T-cell (primary cell): ENCODE measurements at regions not wholly inside any gene's neighbourhood (a gene's known extent, or its start where the extent isn't known, plus 50 kb on each side); places are given as distances from the start of the nearest gene placed in this dataset.
"Not testable (repeated sequence)": the region's sequence is repeated elsewhere in the genome, so short reads cannot be mapped to it uniquely, and the experiment has no call there.

ENCODE experiments used
- ATAC-seq, 4 experiments: fragments of 200-7000 bp in 3 of 4; fragments of 150-1000 bp in 1 of 4; cut with Tn5 transposase; replicated peaks in 1 of 4; 1 replicate in 3 of 4; 2 replicates in 1 of 4; pipeline ENCODE4 v1.10.0; 2021; ENCODE audit warnings: moderate library complexity in 3 of 4, mild to moderate bottlenecking in 2 of 4, moderate number of reproducible peaks in 1 of 4
- CTCF ChIA-PET, 2 donors: fragments of 300-600 bp; sonication (Branson Sonifier 250); formaldehyde crosslinking; loops; one replicate each; lab custom pipeline; 2022; ENCODE audit warnings: antibody characterized with exemption in 2 of 2; lab: Charles Lee
- POLR2A ChIA-PET, 2 donors: fragments of 300-600 bp; sonication (Branson Sonifier 250); formaldehyde crosslinking; loops; one replicate each; lab custom pipeline; 2022; ENCODE audit warnings: antibody characterized with exemption in 2 of 2; lab: Charles Lee
- DNase-seq, 35 experiments: peaks; one replicate each; pipeline versions ENCODE4 v3.0.0 to v3.0.0-alpha.2; 2013 to 2023
- H3K27ac ChIP-seq: one replicate; pipeline ENCODE4 v1.5.1; 2013; ENCODE audit warnings: low read length
- H3K27me3 ChIP-seq, 2 experiments: replicated peaks in 1 of 2; 1 replicate in 1 of 2; 2 replicates in 1 of 2; pipeline versions ENCODE4 v1.6.1 to v1.7.0; 2013; ENCODE audit warnings: low read length in 1 of 2, mixed read lengths in 1 of 2; ENCODE audit not compliant: control insufficient read depth in 2 of 2, insufficient read depth in 2 of 2; ENCODE audit errors: extremely low read depth in 1 of 2
- H3K36me3 ChIP-seq, 2 donors: 1 replicate in 1 of 2; 2 replicates in 1 of 2; pipeline versions ENCODE4 v1.6.1 to v1.7.0; 2013; ENCODE audit warnings: low read length in 1 of 2; ENCODE audit not compliant: control insufficient read depth in 2 of 2, insufficient read depth in 1 of 2; ENCODE audit errors: extremely low read depth in 1 of 2
- H3K4me1 ChIP-seq, 2 experiments: 1 replicate in 1 of 2; 2 replicates in 1 of 2; pipeline versions ENCODE4 v1.6.1 to v1.7.0; 2013; ENCODE audit warnings: low read length in 2 of 2, mixed read lengths in 1 of 2; ENCODE audit not compliant: insufficient read depth in 2 of 2, control insufficient read depth in 1 of 2; ENCODE audit errors: extremely low read depth in 1 of 2
- H3K4me3 ChIP-seq, 2 donors: 1 replicate in 1 of 2; 2 replicates in 1 of 2; pipeline versions ENCODE4 v1.5.1 to v1.7.0; 2013; ENCODE audit warnings: mild to moderate bottlenecking in 2 of 2, low read length in 1 of 2, moderate library complexity in 1 of 2; ENCODE audit not compliant: control insufficient read depth in 1 of 2; ENCODE audit errors: extremely low read depth in 1 of 2
- H3K9me3 ChIP-seq: 2 replicates; pipeline ENCODE4 v1.7.0; 2013
- H3K27ac Mint-ChIP-seq, 2 donors: one replicate each; pipeline ENCODE4 v1.8.0; 2020 to 2021; ENCODE audit warnings: mild to moderate bottlenecking in 2 of 2, mixed read lengths in 2 of 2
- H3K27me3 Mint-ChIP-seq, 2 donors: one replicate each; pipeline ENCODE4 v1.8.0; 2021 to 2022; ENCODE audit warnings: mixed read lengths in 2 of 2
- H3K36me3 Mint-ChIP-seq: one replicate; pipeline ENCODE4 v1.8.0; 2021; ENCODE audit warnings: mixed read lengths
- H3K4me1 Mint-ChIP-seq, 3 donors: one replicate each; pipeline ENCODE4 v1.8.0; 2020 to 2022; ENCODE audit warnings: mixed read lengths in 3 of 3, mild to moderate bottlenecking in 1 of 3
- H3K4me3 Mint-ChIP-seq, 3 donors: one replicate each; pipeline ENCODE4 v1.8.0; 2020 to 2022; ENCODE audit warnings: mild to moderate bottlenecking in 3 of 3, mixed read lengths in 3 of 3, moderate library complexity in 3 of 3
- H3K9me3 Mint-ChIP-seq, 3 donors: one replicate each; pipeline ENCODE4 v1.8.0; 2020 to 2022; ENCODE audit warnings: mixed read lengths in 3 of 3
- WGBS: methylation state at CpG from one replicate; pipeline ENCODE4 v1.1.5; 2013; ENCODE audit warnings: missing lambda C conversion rate; ENCODE audit not compliant: insufficient coverage; 5-methylcytosine and 5-hydroxymethylcytosine counted together

GRCh38 chr9:120304896-120305295, 275.1 kb downstream of the CDK5RAP2 start:
- H3K4me1 ChIP-seq, H3K36me3 Mint-ChIP-seq, ATAC-seq, H3K4me3 ChIP-seq, H3K4me3 Mint-ChIP-seq, H3K27me3 ChIP-seq, H3K27ac ChIP-seq, DNase-seq, CTCF ChIA-PET, H3K36me3 ChIP-seq, POLR2A ChIA-PET, H3K9me3 Mint-ChIP-seq, H3K27ac Mint-ChIP-seq, H3K9me3 ChIP-seq, H3K4me1 Mint-ChIP-seq: not testable (repeated sequence)
- peaks cover 15 to 26% of the 10 kb centered on the region in 2 donors for H3K27me3 Mint-ChIP-seq
- 88% methylated on average over 8 of the region's 28 CpGs for WGBS

- whole genome bisulfite sequencing: 83% methylated on average over 2 of the region's 4 CpGs
- Histone ChIP-seq H3K36me3 (no peaks in the 10 kb centered on the region), H3K4me1 (no peaks in the 10 kb centered on the region), H3K4me3 (no peak overlapping the region), H3K9me3 (no peaks in the 10 kb centered on the region), H3K27ac (no peak overlapping the region), H3K27me3 (peaks cover 0 to 8% of the 10 kb centered on the region in 2 experiments)
- Mint-ChIP-seq H3K36me3 (no peaks in the 10 kb centered on the region), H3K4me3 (no peak overlapping the region), H3K9me3 (no peaks in the 10 kb centered on the region), H3K4me1 (no peaks in the 10 kb centered on the region), H3K27me3 (peaks cover 15 to 28% of the 10 kb centered on the region in 2 donors), H3K27ac (no peak overlapping the region)
- POLR2A ChIA-PET: no interaction called here
- no peak for ATAC-seq
- DNase-seq: no peak
- CTCF ChIA-PET: no interaction called here
Observed at GRCh38 chr9:120303519-120303918, 276.4 kb downstream of the CDK5RAP2 start.

- no peaks in the 10 kb centered on the region for H3K4me1 ChIP-seq
- no peak for ATAC-seq
- H3K4me3 Mint-ChIP-seq: no peak overlapping the region
Observed at GRCh38 chr9:120299785-120300184, 280.2 kb downstream of the CDK5RAP2 start.

GRCh38 chr9:120294003-120294402, 286.0 kb downstream of the CDK5RAP2 start:
- Histone ChIP-seq H3K4me3 (no peak overlapping the region), H3K27ac (no peak overlapping the region), H3K36me3 (no peaks in the 10 kb centered on the region), H3K27me3 (no peaks in the 10 kb centered on the region), H3K9me3 (no peaks in the 10 kb centered on the region), H3K4me1 (no peaks in the 10 kb centered on the region)
- H3K36me3 Mint-ChIP-seq: no peaks in the 10 kb centered on the region
- WGBS: 52% methylated on average over 4 of the region's 4 CpGs
- H3K27me3 Mint-ChIP-seq: peaks cover 6 to 16% of the 10 kb centered on the region in 2 donors
- no peak overlapping the region for H3K27ac Mint-ChIP-seq
- DNase-seq (no peak), ATAC-seq (no peak)
- no peaks in the 10 kb centered on the region for H3K4me1 Mint-ChIP-seq
- CTCF ChIA-PET: no interaction called here
- peaks cover 0 to 6% (median 0%) of the 10 kb centered on the region in 3 donors for H3K9me3 Mint-ChIP-seq
- H3K4me3 Mint-ChIP-seq: no peak overlapping the region
- POLR2A ChIA-PET: no interaction called here

More at GRCh38 chr9:120299785-120300184, 280.2 kb downstream of the CDK5RAP2 start:
- CTCF ChIA-PET: no interaction called here
- no peak for DNase-seq
- H3K9me3 ChIP-seq: no peaks in the 10 kb centered on the region
- H3K36me3 ChIP-seq: no peaks in the 10 kb centered on the region
- Mint-ChIP-seq H3K27me3 (peaks cover 6 to 31% of the 10 kb centered on the region in 2 donors), H3K9me3 (no peaks in the 10 kb centered on the region), H3K36me3 (no peaks in the 10 kb centered on the region), H3K4me1 (no peaks in the 10 kb centered on the region), H3K27ac (no peak overlapping the region)
- H3K27me3 ChIP-seq: peaks cover 0 to 3% of the 10 kb centered on the region in 2 experiments
- no peak overlapping the region for H3K27ac ChIP-seq
- POLR2A ChIA-PET: no interaction called here
- H3K4me3 ChIP-seq: no peak overlapping the region
- WGBS: 68% methylated on average over 4 of the region's 6 CpGs

- peaks cover 6 to 16% of the 10 kb centered on the region in 2 donors for H3K27me3 Mint-ChIP-seq
- ATAC-seq: no peak
- H3K9me3 ChIP-seq: no peaks in the 10 kb centered on the region
- WGBS: no CpG with 5 or more reads among the region's 1 CpG
- peaks cover 0 to 6% (median 0%) of the 10 kb centered on the region in 3 donors for H3K9me3 Mint-ChIP-seq
- H3K4me1 ChIP-seq: no peaks in the 10 kb centered on the region
- no peak overlapping the region for H3K4me3 ChIP-seq
- H3K36me3 Mint-ChIP-seq: no peaks in the 10 kb centered on the region
- H3K4me3 Mint-ChIP-seq: no peak overlapping the region
- H3K27ac ChIP-seq: no peak overlapping the region
- no peak overlapping the region for H3K27ac Mint-ChIP-seq
- H3K27me3 ChIP-seq: no peaks in the 10 kb centered on the region
- ChIA-PET POLR2A (no interaction called here), CTCF (interaction anchor here in 1 of 2 donors (0.6 kb wide), 1 partner anchor 204 kb away, joined by 6 read pairs; no protein-coding TSS in a partner anchor)
- DNase-seq: no peak
- H3K36me3 ChIP-seq: no peaks in the 10 kb centered on the region
- no peaks in the 10 kb centered on the region for H3K4me1 Mint-ChIP-seq
Observed at GRCh38 chr9:120292606-120293005, 287.4 kb downstream of the CDK5RAP2 start.

GRCh38 chr9:120291050-120291449, 288.9 kb downstream of the CDK5RAP2 start:
- H3K27ac Mint-ChIP-seq: no peak overlapping the region

More at GRCh38 chr9:120291050-120291449, 288.9 kb downstream of the CDK5RAP2 start:
- ATAC-seq (no peak), DNase-seq (no peak)
- H3K4me3 ChIP-seq: no peak overlapping the region
- H3K36me3 ChIP-seq: no peaks in the 10 kb centered on the region
- peaks cover 0 to 6% of the 10 kb centered on the region in 2 experiments for H3K27me3 ChIP-seq
- H3K4me1 ChIP-seq: no peaks in the 10 kb centered on the region
- no peaks in the 10 kb centered on the region for H3K9me3 ChIP-seq
- H3K9me3 Mint-ChIP-seq: peaks cover 0 to 6% (median 0%) of the 10 kb centered on the region in 3 donors
- H3K4me3 Mint-ChIP-seq: no peak overlapping the region
- POLR2A ChIA-PET: no interaction called here
- peaks cover 1 to 5% of the 10 kb centered on the region in 2 donors for H3K27me3 Mint-ChIP-seq
- 100% methylated on average over 3 of the region's 3 CpGs for WGBS
- H3K4me1 Mint-ChIP-seq: no peaks in the 10 kb centered on the region
- no peaks in the 10 kb centered on the region for H3K36me3 Mint-ChIP-seq
- CTCF ChIA-PET: no interaction called here
- H3K27ac ChIP-seq: no peak overlapping the region
